Activated CD4-positive, alpha-beta memory T cell treated with anti-CD3 and anti-CD28 coated beads for 36 hours (primary cell): ENCODE measurements at regions not wholly inside any gene's neighbourhood (a gene's known extent, or its start where the extent isn't known, plus 50 kb on each side); places are given as distances from the start of the nearest gene placed in this dataset.

Experiments
- CTCF ChIA-PET: fragments of 350-600 bp; sonication (Branson Sonifier 250); formaldehyde crosslinking; loops from one replicate; lab custom pipeline; 2021; ENCODE audit warnings: antibody characterized with exemption, inconsistent platforms; lab: Charles Lee
- POLR2A ChIA-PET: fragments of 350-600 bp; sonication (Branson Sonifier 250); formaldehyde crosslinking; loops from one replicate; lab custom pipeline; 2021; ENCODE audit warnings: antibody characterized with exemption; lab: Charles Lee
- DNase-seq: peaks from one replicate; pipeline ENCODE4 v3.0.0-alpha.2; 2020
- H3K27ac Mint-ChIP-seq: one replicate; pipeline ENCODE4 v1.8.0; 2021; ENCODE audit warnings: mixed read lengths
- H3K27me3 Mint-ChIP-seq: one replicate; pipeline ENCODE4 v1.8.0; 2021; ENCODE audit warnings: mixed read lengths
- H3K36me3 Mint-ChIP-seq: one replicate; pipeline ENCODE4 v1.8.0; 2021; ENCODE audit warnings: mixed read lengths
- H3K4me1 Mint-ChIP-seq: one replicate; pipeline ENCODE4 v1.8.0; 2021; ENCODE audit warnings: low read depth, mixed read lengths
- H3K4me3 Mint-ChIP-seq: one replicate; pipeline ENCODE4 v1.8.0; 2021; ENCODE audit warnings: mild to moderate bottlenecking, mixed read lengths
- H3K9me3 Mint-ChIP-seq: one replicate; pipeline ENCODE4 v1.8.0; 2021; ENCODE audit warnings: mixed read lengths
- intact Hi-C: fragments of 100-400 bp; cut with micrococcal nuclease; formaldehyde crosslinking; loops from one replicate; pipeline ENCODE4 v1.15.1; 2023

- no peak overlapping the region for H3K27ac Mint-ChIP-seq
- DNase-seq = no peak
- peaks cover 9% of the 10 kb centered on the region for H3K9me3 Mint-ChIP-seq
- H3K36me3 Mint-ChIP-seq = no peaks in the 10 kb centered on the region
- CTCF ChIA-PET = no interaction called here
- H3K4me1 Mint-ChIP-seq = no peaks in the 10 kb centered on the region
- no peak overlapping the region for H3K4me3 Mint-ChIP-seq
- POLR2A ChIA-PET = no interaction called here
- no peaks in the 10 kb centered on the region for H3K27me3 Mint-ChIP-seq
- intact Hi-C loops = no loop called here
Observed at GRCh38 chr14:84527706-84528105, 1002.2 kb upstream of the FLRT2 start.

GRCh38 chr14:84532016-84532415 is 997.9 kb upstream of the FLRT2 start:
- CTCF ChIA-PET = no interaction called here
- H3K27ac Mint-ChIP-seq = no peak overlapping the region
- H3K27me3 Mint-ChIP-seq = no peaks in the 10 kb centered on the region

GRCh38 chr14:84533181-84533725 is 996.7 kb upstream of the FLRT2 start:
- intact Hi-C loops = no loop called here
- CTCF ChIA-PET = no interaction called here
- Mint-ChIP-seq H3K4me1 (no peaks in the 10 kb centered on the region), H3K9me3 (peaks cover 7% of the 10 kb centered on the region), H3K27me3 (no peaks in the 10 kb centered on the region), H3K27ac (no peak overlapping the region), H3K36me3 (no peaks in the 10 kb centered on the region), H3K4me3 (no peak overlapping the region)
- POLR2A ChIA-PET = no interaction called here
- DNase-seq = no peak

More at GRCh38 chr14:84532016-84532415, 997.9 kb upstream of the FLRT2 start:
- Mint-ChIP-seq H3K9me3 (peaks cover 7% of the 10 kb centered on the region), H3K4me3 (no peak overlapping the region), H3K4me1 (no peaks in the 10 kb centered on the region), H3K36me3 (no peaks in the 10 kb centered on the region)
- DNase-seq = no peak
- POLR2A ChIA-PET = no interaction called here
- intact Hi-C loops = no loop called here

- peaks cover 7% of the 10 kb centered on the region for H3K9me3 Mint-ChIP-seq
- DNase-seq = no peak
- no peaks in the 10 kb centered on the region for H3K4me1 Mint-ChIP-seq
- H3K27ac Mint-ChIP-seq = no peak overlapping the region
- H3K4me3 Mint-ChIP-seq = no peak overlapping the region
- no peaks in the 10 kb centered on the region for H3K36me3 Mint-ChIP-seq
- intact Hi-C loops = no loop called here
- POLR2A ChIA-PET = no interaction called here
- H3K27me3 Mint-ChIP-seq = no peaks in the 10 kb centered on the region
- CTCF ChIA-PET = no interaction called here
Observed at GRCh38 chr14:84533791-84534190, 996.2 kb upstream of the FLRT2 start.

GRCh38 chr14:84535484-84535883 is 994.5 kb upstream of the FLRT2 start:
- Mint-ChIP-seq H3K4me3 (no peak overlapping the region), H3K9me3 (peaks cover 7% of the 10 kb centered on the region), H3K36me3 (no peaks in the 10 kb centered on the region), H3K4me1 (no peaks in the 10 kb centered on the region), H3K27ac (no peak overlapping the region), H3K27me3 (no peaks in the 10 kb centered on the region)
- POLR2A ChIA-PET = no interaction called here
- CTCF ChIA-PET = no interaction called here
- no peak for DNase-seq
- intact Hi-C loops = no loop called here

GRCh38 chr14:84535976-84536375 is 994.0 kb upstream of the FLRT2 start:
- no peak for DNase-seq
- no peaks in the 10 kb centered on the region for H3K4me1 Mint-ChIP-seq
- H3K27me3 Mint-ChIP-seq = no peaks in the 10 kb centered on the region
- no peak overlapping the region for H3K27ac Mint-ChIP-seq
- CTCF ChIA-PET = no interaction called here
- H3K4me3 Mint-ChIP-seq = no peak overlapping the region
- POLR2A ChIA-PET = no interaction called here
- no peaks in the 10 kb centered on the region for H3K36me3 Mint-ChIP-seq
- peaks cover 7% of the 10 kb centered on the region for H3K9me3 Mint-ChIP-seq
- intact Hi-C loops = no loop called here

GRCh38 chr14:84541018-84541417 is 988.9 kb upstream of the FLRT2 start:
- Mint-ChIP-seq H3K4me3 (no peak overlapping the region), H3K4me1 (no peaks in the 10 kb centered on the region), H3K36me3 (no peaks in the 10 kb centered on the region), H3K27ac (no peak overlapping the region), H3K9me3 (peaks cover 5% of the 10 kb centered on the region), H3K27me3 (no peaks in the 10 kb centered on the region)
- ChIA-PET CTCF (no interaction called here), POLR2A (no interaction called here)
- DNase-seq = no peak
- intact Hi-C loops = no loop called here

GRCh38 chr14:84543859-84544258 is 986.1 kb upstream of the FLRT2 start:
- Mint-ChIP-seq H3K9me3 (peaks cover 17% of the 10 kb centered on the region), H3K27me3 (no peaks in the 10 kb centered on the region), H3K36me3 (no peaks in the 10 kb centered on the region), H3K4me3 (no peak overlapping the region), H3K27ac (no peak overlapping the region), H3K4me1 (no peaks in the 10 kb centered on the region)
- ChIA-PET CTCF (no interaction called here), POLR2A (no interaction called here)
- intact Hi-C loops = no loop called here
- DNase-seq = no peak

GRCh38 chr14:84544486-84545131 is 985.3 kb upstream of the FLRT2 start:
- CTCF ChIA-PET = no interaction called here
- intact Hi-C loops = no loop called here
- Mint-ChIP-seq H3K27me3 (no peaks in the 10 kb centered on the region), H3K27ac (no peak overlapping the region), H3K9me3 (peaks cover 17% of the 10 kb centered on the region), H3K4me1 (no peaks in the 10 kb centered on the region), H3K36me3 (no peaks in the 10 kb centered on the region), H3K4me3 (no peak overlapping the region)
- DNase-seq = no peak
- POLR2A ChIA-PET = no interaction called here

GRCh38 chr14:84546236-84546635 is 983.7 kb upstream of the FLRT2 start:
- Mint-ChIP-seq H3K4me1 (no peaks in the 10 kb centered on the region), H3K9me3 (peaks cover 23% of the 10 kb centered on the region), H3K27me3 (no peaks in the 10 kb centered on the region), H3K4me3 (no peak overlapping the region), H3K27ac (no peak overlapping the region), H3K36me3 (no peaks in the 10 kb centered on the region)
- intact Hi-C loops = no loop called here
- DNase-seq = no peak
- ChIA-PET CTCF (no interaction called here), POLR2A (no interaction called here)

- H3K9me3 Mint-ChIP-seq = peaks cover 31% of the 10 kb centered on the region
- H3K36me3 Mint-ChIP-seq = no peaks in the 10 kb centered on the region
Observed at GRCh38 chr14:84554136-84554535, 975.8 kb upstream of the FLRT2 start.

GRCh38 chr14:84555493-84555892 is 974.5 kb upstream of the FLRT2 start:
- H3K4me1 Mint-ChIP-seq = no peaks in the 10 kb centered on the region
- peaks cover 31% of the 10 kb centered on the region for H3K9me3 Mint-ChIP-seq
- H3K4me3 Mint-ChIP-seq = no peak overlapping the region
- POLR2A ChIA-PET = no interaction called here
- intact Hi-C loops = no loop called here
- no peaks in the 10 kb centered on the region for H3K36me3 Mint-ChIP-seq
- CTCF ChIA-PET = no interaction called here
- no peak overlapping the region for H3K27ac Mint-ChIP-seq
- no peaks in the 10 kb centered on the region for H3K27me3 Mint-ChIP-seq
- DNase-seq = no peak

More at GRCh38 chr14:84554136-84554535, 975.8 kb upstream of the FLRT2 start:
- H3K27me3 Mint-ChIP-seq = no peaks in the 10 kb centered on the region
- intact Hi-C loops = no loop called here
- no peak overlapping the region for H3K27ac Mint-ChIP-seq
- DNase-seq = no peak
- H3K4me3 Mint-ChIP-seq = no peak overlapping the region
- ChIA-PET CTCF (no interaction called here), POLR2A (no interaction called here)
- no peaks in the 10 kb centered on the region for H3K4me1 Mint-ChIP-seq

GRCh38 chr14:84566109-84566508 is 963.8 kb upstream of the FLRT2 start:
- no peak for DNase-seq
- intact Hi-C loops = no loop called here
- H3K27me3 Mint-ChIP-seq = no peaks in the 10 kb centered on the region
- peaks cover 22% of the 10 kb centered on the region for H3K9me3 Mint-ChIP-seq
- H3K36me3 Mint-ChIP-seq = no peaks in the 10 kb centered on the region
- H3K4me1 Mint-ChIP-seq = no peaks in the 10 kb centered on the region
- no peak overlapping the region for H3K4me3 Mint-ChIP-seq
- H3K27ac Mint-ChIP-seq = no peak overlapping the region
- ChIA-PET CTCF (no interaction called here), POLR2A (no interaction called here)
